ENCODE measurements at regions not wholly inside any gene's neighbourhood (a gene's known extent, or its start where the extent isn't known, plus 50 kb on each side); places are given as distances from the start of the nearest gene placed in this dataset.

GRCh38 chr2:18066066-18066465 is 187.6 kb downstream of the KCNS3 start:
- H3K4me2 ChIP-seq: no peak overlapping the region
- H3K9me3 ChIP-seq: no peaks in the 10 kb centered on the region
- no peak for FAIRE-seq
- POLR2A ChIA-PET: no interaction called here
- no peak overlapping the region for H3K4me3 ChIP-seq
- DNase-seq (ENCODE audit: low read depth in 1 of 2, low spot score in 1 of 2): no peak
- no peak overlapping the region for H3K27ac ChIP-seq
- H3K4me1 ChIP-seq: no peaks in the 10 kb centered on the region
- TF ChIP-seq E2F6 (IDR thresholded peaks at IDR 0.05; ENCODE audit: borderline replicate concordance, low read depth) (no peak), ZNF302 (CRISPR knock-in tag; IDR thresholded peaks at IDR 0.05) (no peak), CHD2 (IDR thresholded peaks at IDR 0.05; ENCODE audit: low read length, partially characterized antibody) (no peak), PBX3 (IDR thresholded peaks at IDR 0.05) (no peak), NFE2L2 (conservative IDR thresholded peaks at IDR 0.05; ENCODE audit: low read length) (no peak), TP53 (CRISPR knock-in tag; IDR thresholded peaks at IDR 0.05) (no peak), ATOH8 (CRISPR knock-in tag; IDR thresholded peaks at IDR 0.05; ENCODE audit: low read depth) (no peak), RFX5 (IDR thresholded peaks at IDR 0.05) (no peak), SMC3 (IDR thresholded peaks at IDR 0.05) (no peak), RAD21 (conservative IDR thresholded peaks at IDR 0.05 in 1 of 2, IDR thresholded peaks at IDR 0.05 in 1 of 2) (no peak), CHD4 (IDR thresholded peaks at IDR 0.05; ENCODE audit: borderline replicate concordance) (no peak), HOXB13 (CRISPR knock-in tag; IDR thresholded peaks at IDR 0.05; ENCODE audit: low read depth) (no peak), RNF2 (IDR thresholded peaks at IDR 0.05; ENCODE audit: borderline replicate concordance, low read depth) (no peak), HES2 (IDR thresholded peaks at IDR 0.05) (no peak), ZFP36 (IDR thresholded peaks at IDR 0.05; ENCODE audit: borderline replicate concordance, partially characterized antibody) (no peak), HMGXB4 (CRISPR knock-in tag; IDR thresholded peaks at IDR 0.05; ENCODE audit: borderline replicate concordance) (no peak)
- CTCF ChIA-PET: interaction anchor here (0.5 to 0.7 kb wide), 2 partner anchors 16 to 312 kb away, joined by 3 to 4 read pairs; no protein-coding TSS in a partner anchor
- no peak for ATAC-seq
- WGBS (ENCODE audit: missing lambda C conversion rate): 8% methylated on average over 5 of the region's 5 CpGs

- ATAC-seq (no peak), DNase-seq (ENCODE audit: low read depth in 1 of 2, low spot score in 1 of 2) (no peak), FAIRE-seq (no peak)
- Histone ChIP-seq H3K4me2 (no peak overlapping the region), H3K27ac (no peak overlapping the region), H3K9me3 (no peaks in the 10 kb centered on the region), H3K4me1 (no peaks in the 10 kb centered on the region), H3K4me3 (no peak overlapping the region)
- WGBS (ENCODE audit: missing lambda C conversion rate): 2% methylated on average over 1 of the region's 1 CpG
- no peak for TF ChIP-seq SMC3 (IDR thresholded peaks at IDR 0.05)
- no peak for TF ChIP-seq RCOR1 (IDR thresholded peaks at IDR 0.05; ENCODE audit: low read depth, low read length)
- TF ChIP-seq BCL3 (IDR thresholded peaks at IDR 0.05): no peak
- no peak for TF ChIP-seq HEYL (CRISPR knock-in tag; IDR thresholded peaks at IDR 0.05)
- no peak for TF ChIP-seq ELK1 (IDR thresholded peaks at IDR 0.05; ENCODE audit: low read depth, low read length)
- TF ChIP-seq PBX3 (IDR thresholded peaks at IDR 0.05): no peak
- TF ChIP-seq HOXA7 (CRISPR knock-in tag; IDR thresholded peaks at IDR 0.05): no peak
- no peak for TF ChIP-seq GATA3 (IDR thresholded peaks at IDR 0.05; ENCODE audit: borderline replicate concordance)
- TF ChIP-seq MAX (IDR thresholded peaks at IDR 0.05): no peak
- no peak for TF ChIP-seq CTCF (IDR thresholded peaks at IDR 0.05)
- no peak for TF ChIP-seq TP53 (CRISPR knock-in tag; IDR thresholded peaks at IDR 0.05)
- no peak for TF ChIP-seq EP300 (IDR thresholded peaks at IDR 0.05)
- POLR2A ChIA-PET: no interaction called here
- CTCF ChIA-PET: no interaction called here
Observed at GRCh38 chr2:18065249-18065648, 186.8 kb downstream of the KCNS3 start.
